DOHH2 (cell line): ENCODE measurements at regions not wholly inside any gene's neighbourhood (a gene's known extent, or its start where the extent isn't known, plus 50 kb on each side); places are given as distances from the start of the nearest gene placed in this dataset.

Source experiments
- H3F3A ChIP-seq: fragments of 200-600 bp; sonication (generic), shearing (Covaris generic); 2 replicates; pipeline ENCODE4 v1.6.0; 2016; ENCODE audit warnings: antibody characterized with exemption, mild to moderate bottlenecking; ENCODE audit not compliant: control insufficient read depth, insufficient read depth
- H3K27ac ChIP-seq: fragments of 200-600 bp; sonication (generic); 2 replicates; pipeline ENCODE4 v1.5.1; 2014; ENCODE audit warnings: low read depth, mild to moderate bottlenecking, low read length, moderate library complexity
- H3K27me3 ChIP-seq: fragments of 200-600 bp; sonication (generic); 2 replicates; pipeline ENCODE4 v1.6.1; 2014; ENCODE audit warnings: mild to moderate bottlenecking, low read length, mixed read lengths; ENCODE audit not compliant: control insufficient read depth
- H3K36me3 ChIP-seq: fragments of 200-600 bp; sonication (generic); 2 replicates; pipeline ENCODE4 v1.6.1; 2014; ENCODE audit warnings: mild to moderate bottlenecking, low read length, moderate library complexity, mixed read lengths; ENCODE audit not compliant: control insufficient read depth
- H3K4me1 ChIP-seq: fragments of 200-600 bp; sonication (generic); 2 replicates; pipeline ENCODE4 v1.6.1; 2014; ENCODE audit warnings: mild to moderate bottlenecking, low read length, mixed read lengths; ENCODE audit not compliant: control insufficient read depth
- H3K4me2 ChIP-seq: fragments of 200-600 bp; sonication (generic); 2 replicates; pipeline ENCODE4 v1.6.0; 2014; ENCODE audit warnings: mild to moderate bottlenecking, low read length, moderate library complexity
- H3K4me3 ChIP-seq: fragments of 200-600 bp; sonication (generic); 2 replicates; pipeline ENCODE4 v1.5.1; 2014; ENCODE audit warnings: mild to moderate bottlenecking, low read length, mixed read lengths
- H3K79me2 ChIP-seq: fragments of 200-600 bp; sonication (generic); 2 replicates; pipeline ENCODE4 v1.6.1; 2014; ENCODE audit warnings: mild to moderate bottlenecking, low read length, mixed read lengths; ENCODE audit not compliant: control insufficient read depth
- H3K9me2 ChIP-seq: fragments of 200-600 bp; sonication (generic); replicated peaks from 2 replicates; pipeline ENCODE4 v1.6.1; 2014; ENCODE audit warnings: mild to moderate bottlenecking, low read length, mixed read lengths; ENCODE audit not compliant: control insufficient read depth
- H3K9me3 ChIP-seq: fragments of 200-600 bp; sonication (generic); 2 replicates; pipeline ENCODE4 v1.6.1; 2014; ENCODE audit warnings: antibody characterized with exemption, low read length, mixed read lengths; ENCODE audit not compliant: control insufficient read depth, insufficient read depth
- H4K20me1 ChIP-seq: fragments of 200-600 bp; sonication (generic); 2 replicates; pipeline ENCODE4 v1.6.0; 2014; ENCODE audit warnings: low read depth, mild to moderate bottlenecking, antibody characterized with exemption, low read length, moderate library complexity; ENCODE audit not compliant: control insufficient read depth, insufficient read depth
- CTCF ChIP-seq: fragments of 200-600 bp; sonication (generic); IDR thresholded peaks from one replicate; pipeline ENCODE4 v1.5.1; 2014; ENCODE audit warnings: antibody characterized with exemption, mild to moderate bottlenecking, low read depth, low read length; ENCODE audit not compliant: poor library complexity, severe bottlenecking
- EZH2phosphoT487 ChIP-seq: fragments of 200-600 bp; sonication (generic); IDR thresholded peaks from 2 replicates; pipeline ENCODE4 v1.6.1; 2017; ENCODE audit warnings: borderline replicate concordance, mild to moderate bottlenecking, antibody characterized with exemption, low read length, moderate library complexity, mixed read lengths

- Histone ChIP-seq H3K27me3 (no peaks in the 10 kb centered on the region), H3K4me2 (no peak overlapping the region), H3K9me3 (no peaks in the 10 kb centered on the region), H3K27ac (no peak overlapping the region), H3K4me3 (no peak overlapping the region), H3K4me1 (no peaks in the 10 kb centered on the region), H4K20me1 (no peaks in the 10 kb centered on the region), H3K9me2 (no peaks in the 10 kb centered on the region; the same call in 1 of the 2 replicates), H3F3A (no peaks in the 10 kb centered on the region), H3K36me3 (no peaks in the 10 kb centered on the region), H3K79me2 (no peaks in the 10 kb centered on the region)
- TF ChIP-seq EZH2phosphoT487 = no peak
- TF ChIP-seq CTCF = no peak
Observed at GRCh38 chr7:46224363-46224762, 303.3 kb upstream of the IGFBP3 start.

- H3K4me2 ChIP-seq = no peak overlapping the region
- no peak for TF ChIP-seq CTCF
- no peak for TF ChIP-seq EZH2phosphoT487
Observed at GRCh38 chr7:46220066-46220630, 299.1 kb upstream of the IGFBP3 start.

GRCh38 chr7:46218461-46219200, 297.6 kb upstream of the IGFBP3 start:
- TF ChIP-seq CTCF (no peak), EZH2phosphoT487 (no peak)
- Histone ChIP-seq H3K9me3 (no peaks in the 10 kb centered on the region), H4K20me1 (no peaks in the 10 kb centered on the region), H3K4me1 (no peaks in the 10 kb centered on the region), H3K27me3 (no peaks in the 10 kb centered on the region), H3K36me3 (no peaks in the 10 kb centered on the region), H3K9me2 (no peaks in the 10 kb centered on the region; the same call in 1 of the 2 replicates), H3K4me3 (no peak overlapping the region), H3F3A (no peaks in the 10 kb centered on the region), H3K4me2 (no peak overlapping the region), H3K79me2 (no peaks in the 10 kb centered on the region), H3K27ac (no peak overlapping the region)

More at GRCh38 chr7:46220066-46220630, 299.1 kb upstream of the IGFBP3 start:
- Histone ChIP-seq H3K27me3 (no peaks in the 10 kb centered on the region), H3K9me3 (no peaks in the 10 kb centered on the region), H3K9me2 (no peaks in the 10 kb centered on the region; the same call in 1 of the 2 replicates), H3K4me3 (no peak overlapping the region), H3K36me3 (no peaks in the 10 kb centered on the region), H3K79me2 (no peaks in the 10 kb centered on the region), H3K27ac (no peak overlapping the region), H3F3A (no peaks in the 10 kb centered on the region), H4K20me1 (no peaks in the 10 kb centered on the region), H3K4me1 (no peaks in the 10 kb centered on the region)
